Smooth muscle cell (in vitro differentiated cells): ENCODE measurements at regions not wholly inside any gene's neighbourhood (a gene's known extent, or its start where the extent isn't known, plus 50 kb on each side); places are given as distances from the start of the nearest gene placed in this dataset.

ENCODE experiments used
- DNase-seq: peaks from one replicate; lab custom pipeline; 2025; ENCODE audit not compliant: unreplicated experiment; lab: John Stamatoyannopoulos, UW
- H2AFZ ChIP-seq: fragments of 200-600 bp; sonication (generic); 2 replicates; pipeline ENCODE4 v1.6.0; 2016; ENCODE audit warnings: antibody characterized with exemption, low read depth, mild to moderate bottlenecking
- H3F3A ChIP-seq: fragments of 200-600 bp; sonication (generic); 2 replicates; pipeline ENCODE4 v1.6.0; 2017; ENCODE audit warnings: antibody characterized with exemption, low read depth
- H3K27ac ChIP-seq: fragments of 200-600 bp; sonication (generic); 2 replicates; pipeline ENCODE4 v1.5.1; 2016; ENCODE audit warnings: low read depth, mild to moderate bottlenecking
- H3K27me3 ChIP-seq: fragments of 200-600 bp; sonication (generic); 2 replicates; pipeline ENCODE4 v1.6.1; 2016; ENCODE audit warnings: low read depth, mild to moderate bottlenecking
- H3K36me3 ChIP-seq: fragments of 200-600 bp; sonication (generic); 2 replicates; pipeline ENCODE4 v1.5.1; 2016; ENCODE audit warnings: low read depth
- H3K4me1 ChIP-seq: fragments of 200-600 bp; sonication (generic); 2 replicates; pipeline ENCODE4 v1.5.1; 2016; ENCODE audit warnings: low read depth
- H3K4me2 ChIP-seq: fragments of 200-600 bp; sonication (generic); 2 replicates; pipeline ENCODE4 v1.6.0; 2016; ENCODE audit warnings: mild to moderate bottlenecking
- H3K4me3 ChIP-seq: fragments of 200-600 bp; sonication (generic); 2 replicates; pipeline ENCODE4 v1.5.1; 2016; ENCODE audit warnings: mild to moderate bottlenecking
- H3K79me2 ChIP-seq: fragments of 200-600 bp; sonication (generic); 2 replicates; pipeline ENCODE4 v1.6.0; 2016; ENCODE audit warnings: low read depth, mild to moderate bottlenecking
- H3K9ac ChIP-seq: fragments of 200-600 bp; sonication (generic); 2 replicates; pipeline ENCODE4 v1.6.0; 2016; ENCODE audit warnings: low read depth
- H3K9me3 ChIP-seq: fragments of 200-600 bp; sonication (generic); replicated peaks from 2 replicates; pipeline ENCODE4 v1.5.1; 2016; ENCODE audit warnings: low read depth
- H4K20me1 ChIP-seq: fragments of 200-600 bp; sonication (generic); 2 replicates; pipeline ENCODE4 v1.6.0; 2016; ENCODE audit warnings: low read depth
- WGBS: methylation state at CpG from one replicate; pipeline ENCODE4 v1.1.7; 2016; ENCODE audit warnings: low lambda C conversion rate; 5-methylcytosine and 5-hydroxymethylcytosine counted together
- TF ChIP-seq, protein P1 (sequence below): fragments of 200-600 bp; sonication (generic); IDR thresholded peaks from 2 replicates; pipeline ENCODE4 v1.5.1; 2017; ENCODE audit warnings: borderline replicate concordance, mild to moderate bottlenecking, antibody characterized with exemption; ENCODE audit not compliant: insufficient read depth, poor library complexity, severe bottlenecking

DNA sequence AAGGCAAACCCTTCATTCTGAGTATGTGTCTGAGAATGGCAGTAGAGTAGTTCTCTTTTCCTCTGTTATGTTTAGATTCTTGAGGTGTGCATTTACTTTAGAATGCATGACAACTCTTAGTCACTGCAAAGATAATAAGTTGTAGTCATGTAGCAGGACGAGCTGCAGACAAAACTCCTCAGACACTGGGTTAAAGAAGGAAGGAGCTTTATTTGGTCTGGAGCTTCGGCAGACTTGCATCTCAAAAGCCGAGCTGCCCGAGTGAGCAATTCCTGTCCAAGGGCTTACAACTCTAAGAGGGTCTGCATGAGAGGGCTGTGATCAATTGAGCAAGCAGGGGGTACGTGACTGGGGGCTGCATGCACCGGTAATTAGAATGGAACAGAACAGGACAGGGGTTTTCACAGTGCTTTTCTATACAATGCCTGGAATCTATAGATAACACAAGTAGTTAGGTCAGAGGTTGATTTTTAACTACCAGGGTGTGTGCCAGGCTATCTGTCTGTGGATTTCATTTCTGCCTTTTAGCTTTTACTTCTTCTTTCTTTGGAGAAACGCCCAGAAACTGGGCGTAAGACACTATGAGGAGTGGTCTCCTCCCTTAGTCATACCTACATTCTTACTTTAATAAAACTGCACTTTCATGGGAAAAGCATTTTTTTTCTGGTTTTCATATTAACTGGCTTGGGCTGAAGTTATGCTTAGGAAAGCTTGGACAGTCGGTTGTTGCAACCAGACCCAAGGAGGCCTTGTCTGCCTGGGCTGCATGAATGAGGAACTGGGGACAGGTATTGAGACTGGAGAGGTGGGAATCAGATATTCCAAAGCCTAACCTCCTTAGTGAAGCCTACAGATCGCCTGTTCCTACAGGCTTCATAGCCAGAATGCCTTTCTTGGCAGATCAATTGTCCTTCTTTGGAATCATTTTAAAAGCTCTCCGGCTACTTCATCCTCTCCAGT lies 115.1 kb downstream of the RHOU start:
- Histone ChIP-seq H3K27ac (peak overlapping the region; percentile 88), H3K9ac (peak overlapping the region; percentile 18), H3K36me3 (no peaks in the 10 kb centered on the region), H3K27me3 (no peaks in the 10 kb centered on the region), H3K4me1 (peaks cover 20% of the 10 kb centered on the region), H3K79me2 (no peaks in the 10 kb centered on the region), H2AFZ (no peak overlapping the region), H3K9me3 (no peaks in the 10 kb centered on the region), H3F3A (peaks cover 7% of the 10 kb centered on the region), H4K20me1 (no peaks in the 10 kb centered on the region), H3K4me3 (no peak overlapping the region), H3K4me2 (peak overlapping the region; percentile 65)
- TF ChIP-seq, protein P1, sequence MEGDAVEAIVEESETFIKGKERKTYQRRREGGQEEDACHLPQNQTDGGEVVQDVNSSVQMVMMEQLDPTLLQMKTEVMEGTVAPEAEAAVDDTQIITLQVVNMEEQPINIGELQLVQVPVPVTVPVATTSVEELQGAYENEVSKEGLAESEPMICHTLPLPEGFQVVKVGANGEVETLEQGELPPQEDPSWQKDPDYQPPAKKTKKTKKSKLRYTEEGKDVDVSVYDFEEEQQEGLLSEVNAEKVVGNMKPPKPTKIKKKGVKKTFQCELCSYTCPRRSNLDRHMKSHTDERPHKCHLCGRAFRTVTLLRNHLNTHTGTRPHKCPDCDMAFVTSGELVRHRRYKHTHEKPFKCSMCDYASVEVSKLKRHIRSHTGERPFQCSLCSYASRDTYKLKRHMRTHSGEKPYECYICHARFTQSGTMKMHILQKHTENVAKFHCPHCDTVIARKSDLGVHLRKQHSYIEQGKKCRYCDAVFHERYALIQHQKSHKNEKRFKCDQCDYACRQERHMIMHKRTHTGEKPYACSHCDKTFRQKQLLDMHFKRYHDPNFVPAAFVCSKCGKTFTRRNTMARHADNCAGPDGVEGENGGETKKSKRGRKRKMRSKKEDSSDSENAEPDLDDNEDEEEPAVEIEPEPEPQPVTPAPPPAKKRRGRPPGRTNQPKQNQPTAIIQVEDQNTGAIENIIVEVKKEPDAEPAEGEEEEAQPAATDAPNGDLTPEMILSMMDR: no peak
- WGBS: 52% methylated on average over 11 of the region's 11 CpGs
- no peak for DNase-seq

DNA sequence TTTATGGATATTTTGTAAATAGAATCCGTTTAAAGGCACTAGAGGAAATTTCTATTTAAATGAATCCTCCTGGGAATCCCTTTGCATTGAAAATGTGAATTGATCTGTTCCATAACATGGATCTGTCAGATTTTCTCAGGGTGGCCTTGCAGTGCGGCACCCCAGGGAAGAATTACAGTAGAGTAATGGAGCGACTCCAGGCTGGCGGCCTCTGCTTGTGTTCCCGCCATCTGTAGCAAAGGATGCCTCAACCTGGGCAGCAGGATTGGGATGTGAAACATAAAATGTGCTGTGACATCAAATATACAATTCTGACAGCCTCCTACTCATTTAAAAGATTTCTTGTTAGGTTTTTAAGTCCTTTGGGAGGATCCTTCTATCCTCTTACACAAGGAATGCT lies 115.9 kb downstream of the RHOU start:
- no peak overlapping the region for H2AFZ ChIP-seq
- peak overlapping the region; percentile 65 for H3K4me2 ChIP-seq
- no peaks in the 10 kb centered on the region for H3K27me3 ChIP-seq
- no peak overlapping the region for H3K4me3 ChIP-seq
- H3K4me1 ChIP-seq: peaks cover 20% of the 10 kb centered on the region
- 94% methylated on average over 5 of the region's 5 CpGs for WGBS
- H3K79me2 ChIP-seq: no peaks in the 10 kb centered on the region
- peak overlapping the region; percentile 88 for H3K27ac ChIP-seq
- H3K36me3 ChIP-seq: no peaks in the 10 kb centered on the region
- no peaks in the 10 kb centered on the region for H4K20me1 ChIP-seq
- peak overlapping the region; percentile 18 for H3K9ac ChIP-seq
- TF ChIP-seq, protein P1: no peak
- H3F3A ChIP-seq: peaks cover 7% of the 10 kb centered on the region
- no peaks in the 10 kb centered on the region for H3K9me3 ChIP-seq
- no peak for DNase-seq

DNA sequence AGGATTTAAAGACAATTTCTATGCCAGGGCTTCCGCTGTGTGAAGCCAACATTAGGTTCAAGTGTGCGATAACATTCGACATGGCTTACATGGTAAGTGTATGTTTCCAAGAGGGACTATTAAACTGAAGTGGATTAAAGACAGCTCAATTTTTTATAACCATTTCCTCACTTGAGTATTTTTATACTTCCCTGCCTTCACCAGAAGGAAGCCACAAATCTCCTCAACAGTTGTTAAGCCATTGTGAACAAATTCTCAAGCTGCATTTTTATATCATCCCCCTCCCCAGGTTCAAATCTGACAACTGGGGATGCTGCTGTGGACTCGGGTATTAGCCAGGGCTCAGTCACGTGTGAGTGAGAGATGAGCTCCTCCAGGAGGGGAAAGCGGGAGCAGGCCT lies 116.3 kb downstream of the RHOU start:
- H3K36me3 ChIP-seq: no peaks in the 10 kb centered on the region
- H3K9me3 ChIP-seq: no peaks in the 10 kb centered on the region
- H3K4me2 ChIP-seq: no peak overlapping the region
- H3K27ac ChIP-seq: peak overlapping the region; percentile 88
- no peaks in the 10 kb centered on the region for H3K79me2 ChIP-seq
- no peak overlapping the region for H3K9ac ChIP-seq
- no peak overlapping the region for H2AFZ ChIP-seq
- WGBS: 67% methylated on average over 6 of the region's 6 CpGs
- no peak for DNase-seq
- H3K4me1 ChIP-seq: peaks cover 20% of the 10 kb centered on the region
- peaks cover 7% of the 10 kb centered on the region for H3F3A ChIP-seq
- H3K27me3 ChIP-seq: no peaks in the 10 kb centered on the region
- no peak overlapping the region for H3K4me3 ChIP-seq
- no peaks in the 10 kb centered on the region for H4K20me1 ChIP-seq
- TF ChIP-seq, protein P1: no peak

DNA sequence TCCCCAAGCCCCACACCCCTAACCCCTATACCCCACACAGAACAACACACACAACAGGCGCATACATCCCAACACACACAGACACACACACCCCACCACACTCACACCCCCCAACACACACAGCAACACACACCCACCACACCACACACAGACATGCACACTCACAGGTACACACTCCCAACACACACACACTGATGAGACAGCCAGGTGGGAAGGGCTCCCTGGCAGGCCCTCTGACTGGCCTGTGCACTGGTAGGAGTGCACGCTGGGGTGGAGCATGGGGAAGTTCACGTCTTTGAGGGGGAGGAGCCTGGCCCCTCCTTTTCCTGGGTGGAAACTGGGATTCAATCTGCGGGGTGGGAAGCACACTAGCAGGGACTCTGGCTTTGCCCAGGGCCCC lies 116.7 kb downstream of the RHOU start:
- no peaks in the 10 kb centered on the region for H4K20me1 ChIP-seq
- no peak for DNase-seq
- no peak overlapping the region for H3K4me2 ChIP-seq
- no peak overlapping the region for H2AFZ ChIP-seq
- no peak overlapping the region for H3K9ac ChIP-seq
- H3K79me2 ChIP-seq: no peaks in the 10 kb centered on the region
- H3K4me3 ChIP-seq: no peak overlapping the region
- WGBS: 77% methylated on average over 4 of the region's 4 CpGs
- no peak overlapping the region for H3K27ac ChIP-seq
- H3K27me3 ChIP-seq: no peaks in the 10 kb centered on the region
- peaks cover 7% of the 10 kb centered on the region for H3F3A ChIP-seq
- no peaks in the 10 kb centered on the region for H3K36me3 ChIP-seq
- peaks cover 20% of the 10 kb centered on the region for H3K4me1 ChIP-seq
- no peaks in the 10 kb centered on the region for H3K9me3 ChIP-seq
- TF ChIP-seq, protein P1: no peak
